Right cardiac atrium (tissue), 5 donors: ENCODE measurements at regions not wholly inside any gene's neighbourhood (a gene's known extent, or its start where the extent isn't known, plus 50 kb on each side); places are given as distances from the start of the nearest gene placed in this dataset.
"Not testable (repeated sequence)": the region's sequence is repeated elsewhere in the genome, so short reads cannot be mapped to it uniquely, and the experiment has no call there.

Source experiments
- ATAC-seq, 2 donors: fragments of 200-7000 bp; cut with Tn5 transposase; one replicate each; pipeline versions ENCODE4 v1.8.0 to v1.9.1; 2020; ENCODE audit warnings: moderate library complexity in 2 of 2, mild to moderate bottlenecking in 1 of 2
- DNase-seq, 3 donors: peaks; one replicate each; pipeline ENCODE4 v3.0.0-alpha.2; 2020
- H3K27ac ChIP-seq: one replicate; pipeline ENCODE4 v1.5.1; 2013; ENCODE audit warnings: mild to moderate bottlenecking, low read length, control low read depth, moderate library complexity
- H3K27me3 ChIP-seq: one replicate; pipeline ENCODE4 v1.6.1; 2013; ENCODE audit not compliant: control insufficient read depth, insufficient read depth
- H3K4me1 ChIP-seq: one replicate; pipeline ENCODE4 v1.6.1; 2013; ENCODE audit warnings: low read length; ENCODE audit not compliant: control insufficient read depth, insufficient read depth
- H3K4me3 ChIP-seq: one replicate; pipeline ENCODE4 v1.5.1; 2013; ENCODE audit warnings: low read length, control low read depth
- H3K9me3 ChIP-seq: one replicate; pipeline ENCODE4 v1.6.1; 2013; ENCODE audit warnings: low read length; ENCODE audit not compliant: control insufficient read depth
- WGBS: extraction: QIAGEN DNeasy Blood & Tissue Kit; methylation state at CpG from one replicate; pipeline ENCODE4 v1.1.7; 2013; 5-methylcytosine and 5-hydroxymethylcytosine counted together
- intact Hi-C, 4 donors: fragments of 100-400 bp; cut with DNase I; formaldehyde crosslinking; loops; one replicate each; pipeline versions ENCODE4 v1.11.0 to v1.14.0; 2022 to 2023
- donor health status: healthy with polysubstance abuse.
- donor health status: DM: no; HTN: yes; CAD: no.
- donor health status: DM: no; HTN: no; CAD: no.
- donor health status: DM: no; HTN: yes; CAD: no; lungs with severe emphysema.
- donor health status: DM: yes; HTN: yes; CAD: no.

DNA sequence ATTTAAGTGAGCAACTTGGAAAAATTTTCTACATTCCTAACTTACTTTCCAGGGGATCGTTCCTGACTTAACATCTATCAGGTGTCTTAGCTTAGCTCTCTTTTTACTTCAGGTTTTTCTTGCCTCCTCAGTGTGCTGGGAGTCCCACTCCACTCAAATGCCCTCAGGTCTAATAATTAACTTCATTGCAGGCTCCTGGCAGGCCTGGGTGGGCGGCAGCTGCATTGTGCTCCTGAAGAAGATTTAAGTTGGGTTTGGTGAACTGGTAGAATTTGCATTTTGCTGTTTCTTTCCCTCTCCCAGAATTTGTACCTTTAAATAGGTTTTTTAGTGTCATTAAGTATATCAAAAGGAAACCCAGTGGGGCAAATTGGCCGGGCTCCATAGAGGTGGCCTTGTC is 90.5 kb upstream of the SAMD11 start:
- 89% methylated on average over 3 of the region's 3 CpGs for WGBS
- H3K4me1 ChIP-seq, intact Hi-C loops, H3K9me3 ChIP-seq, H3K27me3 ChIP-seq, H3K4me3 ChIP-seq, ATAC-seq, H3K27ac ChIP-seq: not testable (repeated sequence)
- peak in 1 of 3 donors; percentile 26 for DNase-seq

DNA sequence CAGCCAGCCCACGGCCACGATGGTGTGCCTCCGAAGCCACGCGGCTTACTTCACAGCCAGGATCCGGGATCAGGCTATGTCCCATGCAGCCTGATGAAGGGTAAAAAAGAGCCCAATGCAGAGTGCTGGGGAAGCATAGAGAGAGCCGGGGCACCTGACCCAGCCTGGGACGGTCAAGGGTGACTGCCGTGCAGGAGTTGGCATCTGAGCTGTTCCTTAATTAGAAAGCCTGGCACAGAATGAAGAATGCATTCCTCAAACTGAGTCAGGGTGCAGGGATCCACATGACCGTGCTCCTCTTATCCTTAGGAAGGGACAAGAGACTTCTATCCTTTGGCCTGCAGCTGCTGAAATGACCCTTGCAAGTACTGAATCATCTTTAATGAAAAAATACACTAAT is 88.2 kb upstream of the SAMD11 start:
- DNase-seq = peak in 1 of 3 donors; percentile 70

DNA sequence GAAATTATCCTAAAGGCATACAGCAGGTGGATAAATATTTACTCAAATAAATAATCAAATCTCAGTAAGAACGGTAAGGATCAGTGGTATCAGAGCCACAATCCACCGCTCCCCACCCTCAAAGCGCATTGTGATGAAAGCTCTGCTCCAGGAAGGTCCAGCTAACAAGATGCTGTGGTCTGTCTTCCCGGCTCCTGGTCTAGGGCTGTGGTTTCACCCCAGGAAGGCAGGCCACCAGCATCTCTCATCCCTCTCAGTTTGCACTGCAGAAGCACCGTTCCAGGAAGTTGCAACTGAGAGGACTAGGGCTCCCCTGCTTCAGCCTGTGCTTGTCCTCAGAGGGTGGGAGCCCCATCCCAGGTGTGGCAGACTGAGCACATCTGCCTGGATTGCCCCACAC is 86.1 kb upstream of the SAMD11 start:
- peak overlapping the region; percentile 7 for H3K27ac ChIP-seq
- H3K9me3 ChIP-seq, H3K4me1 ChIP-seq, H3K27me3 ChIP-seq, H3K4me3 ChIP-seq, ATAC-seq, DNase-seq, intact Hi-C loops: not testable (repeated sequence)
- WGBS = 91% methylated on average over 5 of the region's 5 CpGs

More for the DNA sequence above, 88.2 kb upstream of the SAMD11 start:
- H3K4me1 ChIP-seq, intact Hi-C loops, H3K27me3 ChIP-seq, H3K9me3 ChIP-seq, H3K4me3 ChIP-seq: not testable (repeated sequence)
- WGBS = 73% methylated on average over 3 of the region's 10 CpGs
- H3K27ac ChIP-seq = peak overlapping the region; percentile 25
- peak; percentile 84 to 87 for ATAC-seq

DNA sequence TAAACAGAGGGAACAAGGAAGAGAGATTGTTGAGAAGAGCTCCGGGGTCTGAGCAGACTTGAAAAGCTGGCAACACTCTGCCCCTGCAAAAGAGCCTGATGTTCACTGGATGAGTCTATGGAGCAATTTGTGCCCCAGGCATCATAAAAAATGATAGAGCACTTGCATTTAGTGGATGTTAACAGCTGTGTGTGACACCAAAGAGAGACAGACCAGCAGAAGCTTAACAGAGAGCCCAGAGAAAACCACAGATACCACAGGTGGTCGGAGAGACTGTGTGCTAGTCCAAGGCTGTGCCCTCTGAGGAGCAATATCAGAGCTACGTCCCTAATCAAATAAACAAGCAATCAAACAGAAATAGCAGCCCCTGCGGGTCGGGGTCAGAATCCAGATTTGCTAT is 85.4 kb upstream of the SAMD11 start:
- WGBS = 62% methylated on average over 5 of the region's 5 CpGs

GRCh38 chr1:840592-840991 is 83.1 kb upstream of the SAMD11 start:
- H3K27ac ChIP-seq, DNase-seq, ATAC-seq, H3K27me3 ChIP-seq, H3K9me3 ChIP-seq, intact Hi-C loops, H3K4me3 ChIP-seq, H3K4me1 ChIP-seq: not testable (repeated sequence)
- WGBS = 87% methylated on average over 6 of the region's 6 CpGs

More for the DNA sequence above, 85.4 kb upstream of the SAMD11 start:
- ATAC-seq, DNase-seq, intact Hi-C loops, H3K4me3 ChIP-seq, H3K27ac ChIP-seq, H3K4me1 ChIP-seq, H3K9me3 ChIP-seq, H3K27me3 ChIP-seq: not testable (repeated sequence)

- 68% methylated on average over 10 of the region's 15 CpGs for WGBS
- H3K9me3 ChIP-seq, H3K27me3 ChIP-seq, H3K27ac ChIP-seq, DNase-seq, H3K4me1 ChIP-seq, intact Hi-C loops, H3K4me3 ChIP-seq, ATAC-seq: not testable (repeated sequence)
These were observed 81.9 kb upstream of the SAMD11 start for GRCh38 chr1:841671-842425.

DNA sequence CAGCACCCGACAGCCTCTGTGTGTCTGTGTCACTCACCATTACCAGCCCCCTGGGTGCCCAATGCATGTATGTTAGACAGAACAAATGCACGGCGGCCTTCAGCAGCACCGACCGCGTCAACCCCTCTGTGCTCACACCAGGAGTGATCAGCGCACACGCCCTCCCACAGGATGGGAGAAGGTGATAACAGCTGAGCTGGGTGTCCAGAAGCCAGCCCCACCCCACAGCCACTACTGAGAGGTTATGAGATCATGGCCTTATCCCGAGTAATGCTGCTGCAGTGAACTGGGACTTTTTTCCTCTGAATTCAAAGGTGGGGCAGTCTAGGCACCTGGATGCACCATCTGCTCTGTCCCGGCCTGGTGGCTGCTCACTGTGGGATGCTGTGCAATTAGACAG is 80.9 kb upstream of the SAMD11 start:
- H3K27ac ChIP-seq, H3K4me1 ChIP-seq, H3K9me3 ChIP-seq, H3K4me3 ChIP-seq, intact Hi-C loops, H3K27me3 ChIP-seq, DNase-seq: not testable (repeated sequence)
- ATAC-seq = peak; percentile 18 to 54
- 66% methylated on average over 10 of the region's 10 CpGs for WGBS

DNA sequence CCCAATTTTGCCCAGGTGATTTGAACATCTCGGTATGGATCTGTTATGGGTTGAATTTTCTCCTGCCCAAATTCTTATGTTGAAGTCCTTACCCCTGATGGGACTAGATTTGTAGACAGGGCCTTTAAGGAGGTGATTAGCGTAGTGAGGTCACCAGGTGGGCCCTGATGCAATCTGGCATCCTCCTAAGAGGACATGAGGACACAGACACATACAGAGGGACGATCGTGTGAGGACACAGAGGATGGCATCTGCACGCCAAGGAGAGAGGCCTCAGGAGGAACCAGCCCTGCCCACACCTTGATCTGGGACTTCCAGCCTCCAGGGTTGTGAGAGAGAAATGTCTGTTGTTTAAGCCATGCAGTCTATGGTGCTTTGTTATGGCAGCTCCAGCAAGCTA is 79.8 kb upstream of the SAMD11 start:
- intact Hi-C loops, ATAC-seq, H3K4me3 ChIP-seq, H3K9me3 ChIP-seq, H3K4me1 ChIP-seq, H3K27me3 ChIP-seq, H3K27ac ChIP-seq, DNase-seq: not testable (repeated sequence)
- 86% methylated on average over 5 of the region's 5 CpGs for WGBS

- ATAC-seq (peak; percentile 14 to 21), DNase-seq (no peak)
- no peaks in the 10 kb centered on the region for H3K27me3 ChIP-seq
- H3K9me3 ChIP-seq = no peaks in the 10 kb centered on the region
- intact Hi-C loops = no loop called here
- H3K27ac ChIP-seq = no peak overlapping the region
- H3K4me1 ChIP-seq = no peaks in the 10 kb centered on the region
- 65% methylated on average over 13 of the region's 13 CpGs for WGBS
- no peak overlapping the region for H3K4me3 ChIP-seq
These were observed 79.2 kb upstream of the SAMD11 start for GRCh38 chr1:844472-845026.

GRCh38 chr1:845641-846040 is 78.1 kb upstream of the SAMD11 start:
- 80% methylated on average over 3 of the region's 3 CpGs for WGBS
- H3K9me3 ChIP-seq, ATAC-seq, DNase-seq, H3K4me1 ChIP-seq, H3K27me3 ChIP-seq, H3K27ac ChIP-seq, intact Hi-C loops, H3K4me3 ChIP-seq: not testable (repeated sequence)

GRCh38 chr1:849873-850272 is 73.8 kb upstream of the SAMD11 start:
- intact Hi-C loops, H3K9me3 ChIP-seq, H3K4me3 ChIP-seq, H3K4me1 ChIP-seq, DNase-seq, ATAC-seq, H3K27ac ChIP-seq, H3K27me3 ChIP-seq: not testable (repeated sequence)
- 76% methylated on average over 4 of the region's 4 CpGs for WGBS
